GM12872 (cell line): ENCODE measurements at regions not wholly inside any gene's neighbourhood (a gene's known extent, or its start where the extent isn't known, plus 50 kb on each side); places are given as distances from the start of the nearest gene placed in this dataset.

ENCODE experiments used
- CTCF ChIP-seq: IDR thresholded peaks from 3 replicates; pipeline ENCODE4 v1.5.1; 2011; ENCODE audit warnings: low read depth, mild to moderate bottlenecking, low read length, moderate library complexity; ENCODE audit not compliant: insufficient read depth

DNA sequence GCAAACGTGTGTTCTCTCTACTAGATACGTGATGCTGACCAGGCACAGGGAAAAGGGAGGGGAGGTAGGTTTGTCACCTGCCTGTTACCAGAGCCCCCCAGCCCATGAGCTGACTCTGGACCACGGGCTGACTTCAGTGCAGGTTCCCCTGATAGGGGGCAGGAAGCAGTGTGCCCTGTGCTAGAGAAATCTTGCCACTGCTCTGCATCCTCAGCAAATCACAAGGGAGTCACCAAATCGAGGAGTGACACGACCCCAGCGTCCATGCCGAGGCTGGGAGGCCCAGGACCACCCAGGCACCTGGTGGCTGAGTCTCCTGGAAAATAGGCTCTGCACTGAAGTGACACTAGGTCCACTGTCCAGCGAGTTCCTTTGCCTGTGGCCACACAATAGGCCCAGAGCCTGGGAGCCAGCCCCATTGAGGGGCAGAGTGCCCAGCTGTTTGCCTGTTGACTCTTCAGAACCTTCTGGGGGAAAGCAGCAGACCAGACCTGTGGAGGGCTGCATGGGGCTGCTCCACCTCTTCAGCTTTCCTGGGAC lies 99.3 kb downstream of the CTTN start:
- no peak for TF ChIP-seq CTCF

DNA sequence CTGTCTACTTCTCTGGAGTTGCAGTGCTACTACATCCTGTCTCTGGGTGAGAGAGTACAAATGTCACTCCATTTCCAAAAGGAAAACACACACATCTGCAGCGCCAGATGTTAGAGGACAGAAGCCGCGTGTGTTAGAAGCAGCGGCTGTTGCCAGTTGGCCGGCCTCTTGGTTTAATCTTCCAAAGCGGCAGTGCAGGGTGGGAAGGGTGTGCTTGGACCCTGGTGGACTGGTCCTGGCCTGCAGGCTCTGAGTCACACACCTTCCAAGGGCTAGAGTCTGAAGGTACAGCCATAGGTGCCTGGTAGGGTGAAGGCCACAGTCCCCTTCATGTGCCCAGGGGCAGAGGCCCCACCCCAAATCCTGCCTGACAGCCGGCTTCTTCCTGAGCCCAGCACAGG lies 99.8 kb downstream of the CTTN start:
- no peak for TF ChIP-seq CTCF

GRCh38 chr11:70498976-70499801 lies 100.9 kb downstream of the CTTN start:
- no peak for TF ChIP-seq CTCF

DNA sequence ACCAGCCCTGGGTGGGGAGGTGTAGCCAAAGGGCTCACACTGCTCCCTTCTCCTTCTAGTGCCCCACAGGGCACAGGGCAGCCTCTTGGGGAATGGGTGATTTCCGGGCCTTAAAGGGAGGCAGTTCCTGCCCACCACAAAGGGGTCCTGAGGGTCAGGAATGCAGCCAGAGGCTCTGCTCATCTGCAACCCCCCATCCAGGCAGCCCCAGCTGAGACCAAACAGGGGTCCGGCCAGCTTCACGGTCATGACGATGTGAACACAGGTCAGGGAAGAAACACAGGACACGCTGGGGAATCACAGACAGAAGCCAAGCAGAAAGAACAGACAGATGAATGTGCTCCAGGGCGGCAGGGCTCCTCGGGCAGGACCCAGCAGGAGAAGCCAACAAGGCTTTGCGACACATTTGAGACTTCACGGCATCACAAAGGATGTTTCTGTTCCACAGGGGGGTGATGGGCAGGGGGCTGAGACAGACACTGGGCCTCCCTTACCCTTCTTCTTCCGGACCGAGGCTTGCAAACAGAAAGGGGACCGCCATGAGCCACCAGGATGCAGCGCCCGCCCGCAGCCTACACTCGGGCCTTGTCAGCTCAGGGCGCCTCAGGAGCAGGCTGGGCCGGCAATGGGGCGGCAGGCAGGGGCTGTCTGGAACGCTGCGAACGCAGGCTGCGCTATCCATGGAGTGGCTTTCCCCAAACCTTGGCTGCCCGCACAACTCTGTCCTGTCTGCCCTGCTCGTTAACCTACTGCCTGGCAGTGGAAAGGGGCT lies 101.9 kb downstream of the CTTN start:
- TF ChIP-seq CTCF: no peak

DNA sequence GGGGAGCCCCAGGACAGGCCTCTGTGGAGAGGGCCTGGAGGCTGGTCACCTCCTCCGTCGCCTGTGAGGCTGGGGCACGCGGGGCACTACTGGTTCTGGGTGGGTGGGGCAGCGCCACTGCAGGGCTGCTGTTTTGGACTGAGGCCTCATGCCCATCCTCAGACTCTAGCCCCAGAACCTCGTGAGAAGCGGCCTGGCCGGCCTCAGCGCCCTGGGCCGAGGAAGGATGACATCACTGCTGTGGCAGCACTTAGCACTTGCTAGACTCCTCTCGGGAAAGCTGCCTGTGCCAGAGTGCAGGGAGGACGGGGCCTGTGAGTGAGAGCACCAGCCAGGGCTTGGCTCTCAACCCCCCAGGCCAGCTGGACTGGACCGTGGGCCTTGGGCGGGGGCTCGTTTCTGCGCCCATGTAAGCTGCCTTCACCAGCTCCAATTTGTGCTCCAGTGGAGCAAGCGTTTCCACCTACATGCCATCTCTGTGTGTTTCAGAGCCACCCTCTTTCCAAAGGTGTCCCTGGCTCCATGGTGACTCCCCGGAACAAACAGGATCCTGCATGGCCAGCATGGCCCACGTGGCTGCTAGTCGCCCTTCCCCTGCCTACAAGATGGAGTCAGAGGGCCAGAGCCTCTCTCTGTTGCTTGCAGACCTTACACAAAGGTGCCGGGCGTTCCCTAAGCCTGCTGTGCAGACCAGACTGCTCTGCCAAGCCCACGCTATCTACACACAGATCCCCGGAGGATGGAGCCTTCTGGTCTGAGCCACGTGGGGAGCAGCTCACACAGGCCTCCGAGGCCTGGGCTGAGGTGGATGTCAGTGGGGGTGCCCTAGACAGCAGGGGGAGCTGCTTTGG lies 102.9 kb downstream of the CTTN start:
- no peak for TF ChIP-seq CTCF

DNA sequence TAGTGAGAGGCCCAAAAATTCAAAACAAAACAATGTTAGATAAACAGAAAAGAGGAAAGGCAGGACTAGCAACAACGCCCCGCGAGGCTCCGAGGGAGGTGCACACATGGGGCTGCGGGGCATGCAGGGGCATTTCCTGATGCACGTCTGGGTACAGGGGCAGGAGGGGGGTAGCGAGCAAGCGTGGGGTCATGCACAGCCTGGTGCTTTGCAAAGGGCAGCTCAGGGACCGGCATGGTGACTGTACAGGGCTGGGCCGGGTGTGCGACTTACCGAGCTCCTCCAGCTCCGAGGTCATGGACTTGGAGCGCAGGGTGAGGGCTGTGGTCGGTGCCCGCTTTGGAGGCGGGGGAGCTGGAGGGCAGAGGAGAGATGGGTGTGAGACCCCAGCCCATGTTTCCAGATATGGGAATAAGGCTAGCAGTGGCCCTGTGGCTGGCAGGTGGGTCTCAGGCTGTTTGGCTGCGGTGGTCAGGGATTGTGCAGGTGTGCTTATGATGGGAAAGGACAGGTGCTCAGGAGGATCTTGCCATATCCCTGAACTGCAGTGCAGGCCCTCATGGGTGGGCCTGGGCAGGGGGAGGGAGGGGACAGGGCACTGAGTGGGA lies 103.7 kb downstream of the CTTN start:
- TF ChIP-seq CTCF: no peak
